Right lobe of liver (tissue), 6 donors: ENCODE measurements at regions not wholly inside any gene's neighbourhood (a gene's known extent, or its start where the extent isn't known, plus 50 kb on each side); places are given as distances from the start of the nearest gene placed in this dataset.

ENCODE experiments used
- ATAC-seq, 4 donors: fragments of 200-7000 bp; cut with Tn5 transposase; one replicate each; pipeline ENCODE4 v1.9.1; 2020; ENCODE audit warnings: mild to moderate bottlenecking in 4 of 4, moderate library complexity in 4 of 4
- DNase-seq, 3 donors: peaks; one replicate each; pipeline ENCODE4 v3.0.0-alpha.2; 2020
- H3K27ac ChIP-seq, 3 donors: fragments of 200-600 bp; one replicate each; pipeline ENCODE4 v1.8.0; 2022
- H3K27me3 ChIP-seq, 2 donors: fragments of 200-600 bp; one replicate each; pipeline ENCODE4 v1.8.0; 2022
- H3K36me3 ChIP-seq, 4 donors: fragments of 200-600 bp; sonication (generic) in 1 of 4; one replicate each; pipeline versions ENCODE4 v1.5.1 to v1.8.0; 2017 to 2022; ENCODE audit warnings: control low read depth in 1 of 4
- H3K4me1 ChIP-seq, 4 donors: fragments of 200-600 bp; sonication (generic) in 1 of 4; one replicate each; pipeline versions ENCODE4 v1.5.1 to v1.8.0; 2017 to 2022; ENCODE audit warnings: control low read depth in 1 of 4
- H3K4me3 ChIP-seq, 3 donors: fragments of 200-600 bp; one replicate each; pipeline ENCODE4 v1.8.0; 2022
- H3K9me3 ChIP-seq, 4 donors: fragments of 200-600 bp; sonication (generic) in 1 of 4; one replicate each; pipeline versions ENCODE4 v1.5.1 to v1.8.0; 2017 to 2022; ENCODE audit warnings: control low read depth in 1 of 4
- POLR2A ChIP-seq: fragments of 450-650 bp; IDR thresholded peaks from one replicate; pipeline ENCODE4 v1.6.1; 2017; ENCODE audit warnings: antibody characterized with exemption, mild to moderate bottlenecking
- WGBS: methylation state at CpG from one replicate; pipeline ENCODE4 v1.1.6; 2018; ENCODE audit warnings: low coverage, low lambda C conversion rate; ENCODE audit not compliant: insufficient coverage; ENCODE audit errors: missing lambda C conversion rate; 5-methylcytosine and 5-hydroxymethylcytosine counted together
- intact Hi-C, 2 donors: fragments of 100-400 bp; cut with DNase I; formaldehyde crosslinking; loops; one replicate each; pipeline versions ENCODE4 v1.11.2 to v1.14.1; 2022
- TF ChIP-seq, protein P1 (sequence below), 4 donors: fragments of 200-600 bp in 3 of 4; fragments of 450-650 bp in 1 of 4; IDR thresholded peaks; one replicate each; pipeline versions ENCODE4 v1.5.1 to v1.8.0; 2016 to 2022; ENCODE audit warnings: antibody characterized with exemption in 4 of 4, mild to moderate bottlenecking in 2 of 4
- donor health status: DM: no; HTN: yes; CAD: no.
- donor health status: DM: no; HTN: no; CAD: no.
- donor health status: DM: no; HTN: no; CAD: no.
- donor health status: DM: no; HTN: yes; CAD: no.
- donor health status: DM: no; HTN: yes; CAD: no.

GRCh38 chr3:8238432-8238831 lies 263.2 kb upstream of the LMCD1 start:
- WGBS = 55% methylated on average over 1 of the region's 1 CpG
- ATAC-seq (peak; percentile 59 to 73 (median 67)), DNase-seq (no peak)
- H3K27me3 ChIP-seq = no peaks in the 10 kb centered on the region
- no peak for TF ChIP-seq POLR2A
- TF ChIP-seq, protein P1, sequence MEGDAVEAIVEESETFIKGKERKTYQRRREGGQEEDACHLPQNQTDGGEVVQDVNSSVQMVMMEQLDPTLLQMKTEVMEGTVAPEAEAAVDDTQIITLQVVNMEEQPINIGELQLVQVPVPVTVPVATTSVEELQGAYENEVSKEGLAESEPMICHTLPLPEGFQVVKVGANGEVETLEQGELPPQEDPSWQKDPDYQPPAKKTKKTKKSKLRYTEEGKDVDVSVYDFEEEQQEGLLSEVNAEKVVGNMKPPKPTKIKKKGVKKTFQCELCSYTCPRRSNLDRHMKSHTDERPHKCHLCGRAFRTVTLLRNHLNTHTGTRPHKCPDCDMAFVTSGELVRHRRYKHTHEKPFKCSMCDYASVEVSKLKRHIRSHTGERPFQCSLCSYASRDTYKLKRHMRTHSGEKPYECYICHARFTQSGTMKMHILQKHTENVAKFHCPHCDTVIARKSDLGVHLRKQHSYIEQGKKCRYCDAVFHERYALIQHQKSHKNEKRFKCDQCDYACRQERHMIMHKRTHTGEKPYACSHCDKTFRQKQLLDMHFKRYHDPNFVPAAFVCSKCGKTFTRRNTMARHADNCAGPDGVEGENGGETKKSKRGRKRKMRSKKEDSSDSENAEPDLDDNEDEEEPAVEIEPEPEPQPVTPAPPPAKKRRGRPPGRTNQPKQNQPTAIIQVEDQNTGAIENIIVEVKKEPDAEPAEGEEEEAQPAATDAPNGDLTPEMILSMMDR (IDR thresholded peaks at IDR 0.05) = no peak
- H3K9me3 ChIP-seq = no peaks in the 10 kb centered on the region
- intact Hi-C loops = no loop called here
- peaks cover 0 to 10% (median 1%) of the 10 kb centered on the region in 4 donors for H3K4me1 ChIP-seq
- no peaks in the 10 kb centered on the region for H3K36me3 ChIP-seq
- H3K4me3 ChIP-seq = no peak overlapping the region
- no peak overlapping the region for H3K27ac ChIP-seq

DNA sequence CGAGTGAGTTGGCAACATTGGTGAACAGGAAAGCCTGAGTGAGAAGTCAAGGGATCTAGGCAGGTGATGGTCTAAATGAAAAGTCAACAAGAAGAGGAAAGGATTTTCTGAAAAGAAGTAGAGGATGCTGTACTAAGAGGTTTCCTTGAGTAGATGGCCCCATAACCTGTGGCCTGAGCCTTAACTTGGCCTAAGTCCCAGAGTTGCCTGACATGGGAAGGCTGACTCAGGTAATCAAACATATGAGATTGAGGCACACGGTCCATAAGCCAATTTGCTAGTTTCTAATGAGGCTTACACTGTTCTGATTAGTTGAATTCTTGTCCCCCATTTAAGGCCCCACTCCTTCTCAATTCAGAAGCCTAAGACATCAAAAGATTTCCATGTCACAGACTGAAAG lies 262.5 kb upstream of the LMCD1 start:
- TF ChIP-seq, protein P1 (IDR thresholded peaks at IDR 0.05) = no peak
- no peak for TF ChIP-seq POLR2A
- Histone ChIP-seq H3K4me1 (peaks cover 0 to 10% (median 1%) of the 10 kb centered on the region in 4 donors), H3K27ac (no peak overlapping the region), H3K9me3 (no peaks in the 10 kb centered on the region), H3K4me3 (no peak overlapping the region), H3K36me3 (no peaks in the 10 kb centered on the region), H3K27me3 (no peaks in the 10 kb centered on the region)
- intact Hi-C loops = no loop called here
- DNase-seq = peak in 2 of 3 donors; percentile 33 to 50
- peak; percentile 79 to 95 (median 88) for ATAC-seq
- 62% methylated on average over 2 of the region's 2 CpGs for WGBS

DNA sequence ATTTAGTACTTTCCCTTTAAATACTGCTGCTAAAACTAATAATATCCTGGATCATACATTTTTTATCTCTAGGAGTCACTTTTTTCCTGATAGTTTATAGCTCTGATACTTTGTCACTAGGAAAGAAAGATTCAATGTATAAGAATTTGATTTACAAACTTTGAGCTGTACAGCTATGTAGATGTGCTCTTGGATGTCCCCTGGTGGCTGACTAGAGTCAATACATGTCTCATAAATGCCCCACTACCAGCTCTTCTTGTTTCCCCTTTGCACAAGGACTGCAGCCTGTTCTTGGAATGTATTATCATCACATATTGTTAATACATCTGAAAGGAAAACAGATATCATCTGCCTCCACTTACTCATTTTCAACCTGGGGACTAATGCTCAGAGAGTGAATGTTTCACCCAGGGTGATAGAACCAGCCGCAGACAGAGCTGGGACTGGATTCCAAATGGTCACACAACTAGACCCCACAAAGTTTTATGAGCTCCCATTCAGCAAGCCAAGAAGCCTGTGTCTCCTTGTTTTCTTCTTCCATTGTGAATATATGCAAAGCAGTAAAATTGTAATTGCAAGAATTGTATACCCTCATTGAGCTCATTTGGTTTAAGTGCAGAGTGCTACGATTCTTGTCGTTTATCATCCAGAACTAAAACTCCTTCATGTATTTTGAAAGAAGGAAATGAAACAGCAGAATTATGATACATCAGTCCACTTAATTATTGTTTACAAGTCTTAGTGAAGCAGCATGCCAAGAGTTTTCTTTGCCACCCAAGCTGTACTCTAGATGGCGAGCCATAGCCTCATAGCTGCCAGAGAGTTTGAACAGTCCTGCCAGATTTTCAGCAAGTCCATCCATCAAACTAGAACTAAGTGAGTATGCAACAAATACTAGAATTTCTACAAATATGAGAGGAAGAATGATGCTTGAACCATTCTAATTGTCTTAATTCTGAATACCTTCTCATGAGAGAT lies 261.6 kb upstream of the LMCD1 start:
- peak; percentile 83 to 89 (median 88) for ATAC-seq
- H3K27ac ChIP-seq = no peak overlapping the region
- DNase-seq = no peak
- no peaks in the 10 kb centered on the region for H3K27me3 ChIP-seq
- intact Hi-C loops = no loop called here
- peaks cover 0 to 10% (median 1%) of the 10 kb centered on the region in 4 donors for H3K4me1 ChIP-seq
- 90% methylated on average over 4 of the region's 4 CpGs for WGBS
- TF ChIP-seq, protein P1 (IDR thresholded peaks at IDR 0.05) = peak; percentile 69 to 84 (median 80)
- TF ChIP-seq POLR2A = no peak
- H3K4me3 ChIP-seq = no peak overlapping the region
- H3K36me3 ChIP-seq = no peaks in the 10 kb centered on the region
- H3K9me3 ChIP-seq = no peaks in the 10 kb centered on the region

- peak in 1 of 4 donors; percentile 56 for ATAC-seq
- Histone ChIP-seq H3K4me1 (no peaks in the 10 kb centered on the region), H3K36me3 (no peaks in the 10 kb centered on the region), H3K27me3 (no peaks in the 10 kb centered on the region), H3K9me3 (no peaks in the 10 kb centered on the region), H3K27ac (no peak overlapping the region), H3K4me3 (no peak overlapping the region)
- WGBS = 50% methylated on average over 2 of the region's 2 CpGs
- TF ChIP-seq POLR2A = no peak
- TF ChIP-seq, protein P1 (IDR thresholded peaks at IDR 0.05) = no peak
- intact Hi-C loops = no loop called here
- DNase-seq = no peak
Measured at GRCh38 chr3:8246070-8246469, 255.6 kb upstream of the LMCD1 start.
